RWPE1 (cell line): ENCODE measurements at regions not wholly inside any gene's neighbourhood (a gene's known extent, or its start where the extent isn't known, plus 50 kb on each side); places are given as distances from the start of the nearest gene placed in this dataset.

Experiments used
- CTCF ChIA-PET: fragments of 350-600 bp; sonication (Branson Sonifier 250); formaldehyde crosslinking; extraction: SDS; loops from one replicate; lab custom pipeline; 2021; lab: Yijun Ruan, JAX
- POLR2A ChIA-PET: fragments of 400-600 bp; formaldehyde crosslinking; extraction: SDS; loops from one replicate; lab custom pipeline; 2020; ENCODE audit warnings: antibody characterized with exemption; ENCODE audit not compliant: low non-redundant PET; lab: Yijun Ruan, JAX
- DNase-seq: peaks from one replicate; pipeline ENCODE4 v3.0.0; 2012; ENCODE audit warnings: low spot score
- H3K27ac ChIP-seq: fragments of 450-650 bp; 2 replicates; pipeline ENCODE4 v1.5.1; 2017
- CTCF ChIP-seq: fragments of 450-650 bp; conservative IDR thresholded peaks from 2 replicates; pipeline ENCODE4 v1.5.1; 2017; ENCODE audit warnings: low read depth, mild to moderate bottlenecking

- DNase-seq = no peak
- no peak overlapping the region for H3K27ac ChIP-seq
- TF ChIP-seq CTCF = no peak
- POLR2A ChIA-PET = no interaction called here
- CTCF ChIA-PET = no interaction called here
These were observed 500.5 kb downstream of the TMEM232 start for GRCh38 chr5:110225949-110226348.

DNA sequence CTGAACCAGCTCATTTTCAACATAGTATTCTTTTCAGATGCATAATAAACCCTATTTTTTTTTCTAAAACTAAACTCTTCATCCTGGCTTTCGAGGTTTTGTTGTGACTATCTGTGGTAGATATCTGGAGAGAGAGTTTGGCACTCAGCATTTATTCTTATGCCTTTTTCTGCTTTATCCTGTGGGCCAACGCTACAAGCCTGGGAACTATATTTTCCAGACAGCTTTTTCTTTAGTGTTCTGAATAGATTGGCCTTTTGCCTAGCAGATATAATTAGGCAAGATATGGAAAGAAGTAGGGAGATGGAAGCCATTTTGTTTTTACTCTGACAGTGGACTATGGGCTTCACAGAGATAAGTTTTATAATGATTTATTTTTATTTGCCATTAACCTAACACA lies 486.7 kb downstream of the TMEM232 start:
- H3K27ac ChIP-seq = no peak overlapping the region
- no peak for TF ChIP-seq CTCF
- CTCF ChIA-PET = no interaction called here
- DNase-seq = no peak
- POLR2A ChIA-PET = no interaction called here

GRCh38 chr5:110242950-110243349 lies 483.5 kb downstream of the TMEM232 start:
- TF ChIP-seq CTCF = no peak
- no peak for DNase-seq
- POLR2A ChIA-PET = no interaction called here
- no peak overlapping the region for H3K27ac ChIP-seq
- CTCF ChIA-PET = no interaction called here

DNA sequence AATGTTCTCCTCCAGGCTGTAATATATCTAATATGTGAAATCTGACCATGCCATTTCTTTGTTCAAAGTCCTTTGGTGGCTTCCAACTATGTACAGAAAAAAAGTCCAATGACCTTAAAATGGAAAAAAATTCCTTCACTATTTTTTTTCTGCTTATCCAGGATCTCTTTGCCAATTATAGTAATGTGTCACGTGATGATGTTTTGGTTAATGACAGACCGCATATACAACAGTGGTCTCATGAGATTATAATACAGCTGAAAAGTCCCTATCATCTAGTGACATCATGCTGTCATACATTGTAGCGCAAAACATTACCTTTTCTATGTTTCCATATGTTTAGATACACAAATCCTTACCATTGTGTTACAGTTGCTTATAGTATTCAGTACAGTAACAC lies 477.6 kb downstream of the TMEM232 start:
- DNase-seq = no peak
- ChIA-PET POLR2A (no interaction called here), CTCF (no interaction called here)
- H3K27ac ChIP-seq = no peak overlapping the region
- TF ChIP-seq CTCF = no peak

DNA sequence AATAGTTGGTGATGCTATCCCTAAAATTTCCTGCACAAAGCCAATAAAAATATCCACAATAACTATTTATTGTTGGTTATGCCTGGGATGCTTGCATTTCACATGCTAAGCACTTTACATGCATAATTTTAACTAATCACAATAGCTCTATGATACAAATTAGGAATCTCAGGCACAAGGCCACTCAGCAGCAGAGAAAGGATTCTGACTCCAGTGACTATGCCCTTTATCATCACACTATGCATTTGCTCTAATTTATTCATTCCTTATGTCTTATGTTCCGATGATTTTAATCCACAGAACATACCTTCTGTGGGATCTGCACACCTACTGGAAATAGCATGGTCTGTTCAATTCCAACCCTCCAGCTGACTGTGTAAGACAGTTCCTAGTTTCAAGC lies 476.1 kb downstream of the TMEM232 start:
- CTCF ChIA-PET = interaction anchor here (0.7 kb wide), 1 partner anchor 50 kb away, joined by 3 read pairs; no protein-coding TSS in a partner anchor
- no peak for DNase-seq
- H3K27ac ChIP-seq = no peak overlapping the region
- no peak for TF ChIP-seq CTCF
- POLR2A ChIA-PET = no interaction called here

- CTCF ChIA-PET = no interaction called here
- no peak for TF ChIP-seq CTCF
- DNase-seq = no peak
- H3K27ac ChIP-seq = no peak overlapping the region
- POLR2A ChIA-PET = no interaction called here
These were observed 475.7 kb downstream of the TMEM232 start for GRCh38 chr5:110250755-110251154.

GRCh38 chr5:110251366-110251765 lies 475.1 kb downstream of the TMEM232 start:
- CTCF ChIA-PET = no interaction called here
- no peak for TF ChIP-seq CTCF
- POLR2A ChIA-PET = no interaction called here
- DNase-seq = no peak
- H3K27ac ChIP-seq = no peak overlapping the region
